Type B pancreatic cell (in vitro differentiated cells): ENCODE measurements at regions not wholly inside any gene's neighbourhood (a gene's known extent, or its start where the extent isn't known, plus 50 kb on each side); places are given as distances from the start of the nearest gene placed in this dataset.

Source experiments
- DNase-seq: peaks from one replicate; pipeline ENCODE4 v3.0.0; 2021; ENCODE audit warnings: mixed read lengths; ENCODE audit not compliant: unreplicated experiment; ENCODE audit errors: extremely low spot score
- H3K27ac Mint-ChIP-seq: 2 replicates; pipeline ENCODE4 v1.8.0; 2021; ENCODE audit warnings: mild to moderate bottlenecking, mixed read lengths
- H3K27me3 Mint-ChIP-seq: 2 replicates; pipeline ENCODE4 v1.8.0; 2021; ENCODE audit warnings: mixed read lengths
- H3K36me3 Mint-ChIP-seq: 2 replicates; pipeline ENCODE4 v1.8.0; 2021; ENCODE audit warnings: mixed read lengths
- H3K4me1 Mint-ChIP-seq: one replicate; pipeline ENCODE4 v1.8.0; 2021; ENCODE audit warnings: mixed read lengths; ENCODE audit not compliant: unreplicated experiment
- H3K4me3 Mint-ChIP-seq: 2 replicates; pipeline ENCODE4 v1.8.0; 2021; ENCODE audit warnings: mild to moderate bottlenecking, mixed read lengths
- H3K9me3 Mint-ChIP-seq: 2 replicates; pipeline ENCODE4 v1.8.0; 2021; ENCODE audit warnings: mixed read lengths
- TF ChIP-seq, protein P1 (sequence below): fragments of 200-600 bp; sonication (generic); conservative IDR thresholded peaks from 2 replicates; pipeline ENCODE4 v1.5.0; 2021; ENCODE audit warnings: antibody characterized with exemption, mild to moderate bottlenecking

DNA sequence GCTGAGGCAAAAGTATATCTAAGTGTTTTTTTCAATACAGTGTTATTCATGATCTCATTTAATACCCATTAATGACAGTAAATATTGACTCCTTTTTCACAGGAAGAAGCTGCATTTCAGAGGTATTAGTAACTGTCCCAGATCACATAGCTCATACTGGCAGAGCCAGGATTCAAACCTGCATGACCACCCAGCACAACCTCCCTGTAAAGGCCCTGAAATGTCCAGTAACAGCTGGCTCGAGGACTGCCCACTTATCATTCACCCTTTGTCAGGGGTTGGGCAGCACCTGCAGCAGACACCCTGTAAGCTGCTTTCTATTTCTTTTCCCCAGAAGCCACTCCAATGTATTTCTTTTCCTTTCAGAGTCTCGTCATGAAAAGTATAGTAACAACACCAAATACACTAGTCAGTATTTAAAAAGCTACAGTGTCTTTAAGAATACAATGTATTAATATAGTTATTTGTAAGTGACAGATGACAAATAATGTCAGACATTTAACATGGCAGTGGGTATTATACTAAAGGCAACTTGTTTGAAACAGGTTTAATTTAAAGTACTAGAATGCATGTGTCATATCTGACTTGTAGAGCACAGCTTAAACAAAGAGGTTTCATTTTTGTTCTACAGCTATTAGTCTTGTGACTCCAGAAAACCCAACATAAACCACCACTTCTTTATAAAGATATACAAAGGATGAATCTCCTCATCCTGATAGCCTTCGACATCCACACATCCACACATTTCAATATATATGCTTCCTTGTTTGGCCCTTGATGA, 841.6 kb upstream of the GJE1 start:
- Mint-ChIP-seq H3K9me3 (peaks cover 5% of the 10 kb centered on the region), H3K4me3 (no peak overlapping the region), H3K36me3 (no peaks in the 10 kb centered on the region), H3K27ac (peak overlapping the region; percentile 55), H3K4me1 (no peaks in the 10 kb centered on the region), H3K27me3 (no peaks in the 10 kb centered on the region)
- DNase-seq: no peak
- TF ChIP-seq, protein P1, sequence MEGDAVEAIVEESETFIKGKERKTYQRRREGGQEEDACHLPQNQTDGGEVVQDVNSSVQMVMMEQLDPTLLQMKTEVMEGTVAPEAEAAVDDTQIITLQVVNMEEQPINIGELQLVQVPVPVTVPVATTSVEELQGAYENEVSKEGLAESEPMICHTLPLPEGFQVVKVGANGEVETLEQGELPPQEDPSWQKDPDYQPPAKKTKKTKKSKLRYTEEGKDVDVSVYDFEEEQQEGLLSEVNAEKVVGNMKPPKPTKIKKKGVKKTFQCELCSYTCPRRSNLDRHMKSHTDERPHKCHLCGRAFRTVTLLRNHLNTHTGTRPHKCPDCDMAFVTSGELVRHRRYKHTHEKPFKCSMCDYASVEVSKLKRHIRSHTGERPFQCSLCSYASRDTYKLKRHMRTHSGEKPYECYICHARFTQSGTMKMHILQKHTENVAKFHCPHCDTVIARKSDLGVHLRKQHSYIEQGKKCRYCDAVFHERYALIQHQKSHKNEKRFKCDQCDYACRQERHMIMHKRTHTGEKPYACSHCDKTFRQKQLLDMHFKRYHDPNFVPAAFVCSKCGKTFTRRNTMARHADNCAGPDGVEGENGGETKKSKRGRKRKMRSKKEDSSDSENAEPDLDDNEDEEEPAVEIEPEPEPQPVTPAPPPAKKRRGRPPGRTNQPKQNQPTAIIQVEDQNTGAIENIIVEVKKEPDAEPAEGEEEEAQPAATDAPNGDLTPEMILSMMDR: no peak

DNA sequence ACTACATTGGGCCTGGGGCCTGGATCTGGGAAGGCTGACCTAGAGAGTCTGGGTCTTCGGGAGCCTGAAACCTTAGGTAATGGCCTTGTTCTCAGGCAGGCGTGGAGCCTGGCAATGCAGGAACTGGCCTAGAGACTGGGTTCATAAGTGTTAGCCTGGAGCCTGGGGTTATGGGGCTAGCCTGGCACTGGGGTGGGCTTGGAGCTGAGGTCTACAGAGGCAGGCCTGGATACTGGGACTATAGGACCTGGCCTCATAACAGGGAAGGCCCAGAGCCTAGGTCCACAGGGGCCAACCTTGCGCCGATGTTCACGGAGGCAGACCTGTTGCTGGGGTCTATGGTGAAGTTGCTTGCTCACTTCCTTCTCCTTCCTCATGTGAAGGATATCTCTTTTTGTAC, 843.8 kb upstream of the GJE1 start:
- TF ChIP-seq, protein P1: no peak
- DNase-seq: no peak
- Mint-ChIP-seq H3K9me3 (peaks cover 5% of the 10 kb centered on the region), H3K27me3 (no peaks in the 10 kb centered on the region), H3K36me3 (no peaks in the 10 kb centered on the region), H3K27ac (no peak overlapping the region), H3K4me1 (no peaks in the 10 kb centered on the region), H3K4me3 (no peak overlapping the region)

DNA sequence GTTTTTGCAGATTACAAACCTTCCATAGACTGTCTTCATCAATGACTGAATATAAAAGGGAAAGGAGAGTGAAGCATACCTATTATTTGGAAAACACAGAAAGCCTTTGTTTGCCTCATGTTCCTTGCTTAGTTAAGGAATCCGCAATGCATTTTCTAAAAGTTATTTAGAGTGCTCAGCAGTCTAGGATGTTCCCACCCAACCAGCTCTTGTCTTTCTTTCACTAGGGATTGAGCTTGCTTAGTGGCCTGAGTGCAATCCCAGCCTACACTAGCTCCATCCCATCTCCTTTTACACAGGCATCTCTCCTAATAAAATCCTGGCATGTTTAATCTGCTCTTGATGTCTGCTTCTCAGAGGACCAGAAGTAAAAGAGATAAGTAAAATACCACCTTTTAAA, 850.5 kb upstream of the GJE1 start:
- Mint-ChIP-seq H3K27me3 (no peaks in the 10 kb centered on the region), H3K4me3 (no peak overlapping the region), H3K4me1 (no peaks in the 10 kb centered on the region), H3K27ac (no peak overlapping the region), H3K9me3 (no peaks in the 10 kb centered on the region), H3K36me3 (no peaks in the 10 kb centered on the region)
- TF ChIP-seq, protein P1: no peak
- no peak for DNase-seq

DNA sequence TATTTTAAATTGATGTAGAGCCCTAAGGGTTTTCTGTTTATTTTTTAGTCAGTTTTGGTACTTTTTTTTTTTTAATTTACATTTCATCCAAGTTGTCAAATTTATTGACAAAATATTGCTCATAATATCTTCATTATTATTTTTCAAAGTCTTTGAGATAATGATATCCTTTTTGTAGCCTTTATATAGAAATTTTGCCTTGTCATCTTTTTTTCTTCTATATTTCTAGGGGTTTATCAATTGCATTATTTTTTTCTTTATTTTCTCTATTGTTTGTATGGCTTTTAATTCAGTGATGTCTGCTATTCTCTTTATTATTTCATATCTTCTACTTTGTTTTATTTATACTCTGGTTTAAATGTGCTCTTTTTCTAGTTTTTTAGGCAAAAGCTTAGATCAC, 863.0 kb upstream of the GJE1 start:
- Mint-ChIP-seq H3K4me1 (no peaks in the 10 kb centered on the region), H3K27me3 (no peaks in the 10 kb centered on the region), H3K27ac (no peak overlapping the region), H3K36me3 (no peaks in the 10 kb centered on the region), H3K9me3 (no peaks in the 10 kb centered on the region), H3K4me3 (no peak overlapping the region)
- DNase-seq: no peak
- TF ChIP-seq, protein P1: no peak

DNA sequence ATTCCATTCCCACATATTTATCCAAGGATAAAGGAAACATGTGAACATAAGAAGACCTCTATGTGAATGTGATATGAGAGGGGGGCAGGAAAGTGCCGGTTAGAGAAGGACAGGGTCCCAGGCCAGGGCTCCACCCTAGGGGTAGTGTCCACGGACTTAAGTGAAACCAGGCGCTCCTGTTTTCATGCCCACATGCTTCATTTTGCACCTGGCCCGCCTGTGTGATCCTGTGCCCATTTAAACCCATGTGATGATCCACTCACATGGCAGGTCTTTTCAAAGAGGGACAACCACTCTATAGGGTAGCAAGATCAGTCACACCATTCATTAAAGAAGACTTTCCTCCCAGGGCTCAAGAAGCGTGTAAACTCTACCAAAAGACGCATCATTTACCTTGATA, 865.3 kb upstream of the GJE1 start:
- no peaks in the 10 kb centered on the region for H3K36me3 Mint-ChIP-seq
- DNase-seq: no peak
- H3K27me3 Mint-ChIP-seq: no peaks in the 10 kb centered on the region
- no peaks in the 10 kb centered on the region for H3K9me3 Mint-ChIP-seq
- H3K4me3 Mint-ChIP-seq: no peak overlapping the region
- TF ChIP-seq, protein P1: no peak
- no peaks in the 10 kb centered on the region for H3K4me1 Mint-ChIP-seq
- no peak overlapping the region for H3K27ac Mint-ChIP-seq
